HEK293 (cell line): ENCODE measurements at regions not wholly inside any gene's neighbourhood (a gene's known extent, or its start where the extent isn't known, plus 50 kb on each side); places are given as distances from the start of the nearest gene placed in this dataset.
A peak's percentile ranks its signal among the peaks of the same experiment; 100 is the strongest.

Experiments
- CTCF ChIA-PET: fragments of 350-600 bp; formaldehyde crosslinking; extraction: SDS; loops from one replicate; lab custom pipeline; 2021; ENCODE audit warnings: antibody characterized with exemption; lab: Yijun Ruan, JAX
- POLR2A ChIA-PET: fragments of 300-600 bp; formaldehyde crosslinking; extraction: SDS; loops from one replicate; lab custom pipeline; 2020; ENCODE audit warnings: antibody characterized with exemption, inconsistent platforms; lab: Yijun Ruan, JAX
- H3K27ac ChIP-seq: fragments of 200-500 bp; sonication (Bioruptor generic); 2 replicates; pipeline ENCODE4 v1.5.1; 2014; ENCODE audit warnings: low read depth, low read length, control low read depth, inconsistent platforms; ENCODE audit errors: extremely low read depth
- H3K36me3 ChIP-seq, 2 experiments: fragments of 200-500 bp in 1 of 2; sonication (Bioruptor generic) in 1 of 2; 1 replicate in 1 of 2; 2 replicates in 1 of 2; pipeline ENCODE4 v1.5.1; 2014 to 2017; ENCODE audit warnings: inconsistent platforms in 2 of 2, low read length in 2 of 2; ENCODE audit not compliant: control insufficient read depth in 2 of 2, insufficient read depth in 1 of 2
- H3K4me1 ChIP-seq: fragments of 200-500 bp; sonication (Bioruptor generic); 2 replicates; pipeline ENCODE4 v1.5.1; 2014; ENCODE audit warnings: mild to moderate bottlenecking, low read length, inconsistent platforms; ENCODE audit not compliant: control insufficient read depth, insufficient read depth
- H3K4me3 ChIP-seq: 2 replicates; pipeline ENCODE4 v1.5.1; 2011; ENCODE audit warnings: low read depth, mild to moderate bottlenecking, control low read depth, low read length, moderate library complexity
- H3K9me3 ChIP-seq: fragments of 200-500 bp; sonication (Bioruptor generic); 2 replicates; pipeline ENCODE4 v1.5.1; 2014; ENCODE audit warnings: low read depth, low read length, inconsistent platforms; ENCODE audit not compliant: control insufficient read depth, insufficient read depth
- ATF2 ChIP-seq: fragments of 450-650 bp; formaldehyde crosslinking; IDR thresholded peaks from 2 replicates; pipeline ENCODE4 v1.5.1; 2016; ENCODE audit warnings: missing biosample characterization, missing genetic modification characterization, low read depth
- BCL11A ChIP-seq: fragments of 450-650 bp; formaldehyde crosslinking; IDR thresholded peaks from 2 replicates; pipeline ENCODE4 v1.5.1; 2016; ENCODE audit warnings: low read depth, missing biosample characterization, missing genetic modification characterization
- GLIS2 ChIP-seq: fragments of 450-650 bp; formaldehyde crosslinking; IDR thresholded peaks from 2 replicates; pipeline ENCODE4 v1.5.1; 2016; ENCODE audit warnings: missing biosample characterization, missing genetic modification characterization
- HOXC10 ChIP-seq: sonication (generic); formaldehyde crosslinking; IDR thresholded peaks from 2 replicates; pipeline ENCODE4 v1.8.1; 2023; ENCODE audit warnings: mild to moderate bottlenecking, missing genetic modification reagents
- OSR2 ChIP-seq: fragments of 450-650 bp; formaldehyde crosslinking; IDR thresholded peaks from 2 replicates; pipeline ENCODE4 v1.5.1; 2016; ENCODE audit warnings: missing biosample characterization, missing genetic modification characterization
- OVOL3 ChIP-seq: fragments of 450-650 bp; formaldehyde crosslinking; IDR thresholded peaks from 2 replicates; pipeline ENCODE4 v1.5.1; 2016; ENCODE audit warnings: missing biosample characterization, missing genetic modification characterization
- SCRT2 ChIP-seq: fragments of 450-650 bp; formaldehyde crosslinking; IDR thresholded peaks from 2 replicates; pipeline ENCODE4 v1.5.1; 2016; ENCODE audit warnings: missing biosample characterization, missing genetic modification characterization
- SP3 ChIP-seq: fragments of 450-650 bp; formaldehyde crosslinking; IDR thresholded peaks from 2 replicates; pipeline ENCODE4 v1.5.1; 2016; ENCODE audit warnings: missing biosample characterization, missing genetic modification characterization
- ZBTB1 ChIP-seq: fragments of 450-650 bp; formaldehyde crosslinking; IDR thresholded peaks from 2 replicates; pipeline ENCODE4 v1.5.1; 2016; ENCODE audit warnings: missing biosample characterization, missing genetic modification characterization
- ZFP41 ChIP-seq: fragments of 450-650 bp; formaldehyde crosslinking; IDR thresholded peaks from 2 replicates; pipeline ENCODE4 v1.5.1; 2016; ENCODE audit warnings: missing biosample characterization, missing genetic modification characterization, borderline replicate concordance
- ZIC2 ChIP-seq: fragments of 450-650 bp; formaldehyde crosslinking; IDR thresholded peaks from 2 replicates; pipeline ENCODE4 v1.5.1; 2016; ENCODE audit warnings: missing biosample characterization, missing genetic modification characterization
- ZNF112 ChIP-seq: fragments of 450-650 bp; formaldehyde crosslinking; IDR thresholded peaks from 2 replicates; pipeline ENCODE4 v1.5.0; 2017; ENCODE audit warnings: missing biosample characterization, missing genetic modification characterization
- ZNF19 ChIP-seq: fragments of 450-650 bp; formaldehyde crosslinking; IDR thresholded peaks from 2 replicates; pipeline ENCODE4; 2016; ENCODE audit warnings: missing biosample characterization, missing genetic modification characterization, low read depth
- ZNF211 ChIP-seq: fragments of 450-650 bp; formaldehyde crosslinking; IDR thresholded peaks from 2 replicates; pipeline ENCODE4 v1.5.1; 2016; ENCODE audit warnings: low read depth, missing biosample characterization, missing genetic modification characterization
- ZNF223 ChIP-seq: fragments of 450-650 bp; formaldehyde crosslinking; IDR thresholded peaks from 2 replicates; pipeline ENCODE4 v1.5.1; 2016; ENCODE audit warnings: missing biosample characterization, missing genetic modification characterization
- ZNF248 ChIP-seq: fragments of 450-650 bp; formaldehyde crosslinking; IDR thresholded peaks from 2 replicates; pipeline ENCODE4 v1.5.1; 2017; ENCODE audit warnings: missing biosample characterization, missing genetic modification characterization
- ZNF302 ChIP-seq: fragments of 450-650 bp; formaldehyde crosslinking; IDR thresholded peaks from 2 replicates; pipeline ENCODE4 v1.5.1; 2016; ENCODE audit warnings: missing biosample characterization, missing genetic modification characterization, low read depth
- ZNF335 ChIP-seq: fragments of 450-650 bp; formaldehyde crosslinking; conservative IDR thresholded peaks from 2 replicates; pipeline ENCODE4 v1.5.1; 2016; ENCODE audit warnings: missing biosample characterization, missing genetic modification characterization
- ZNF416 ChIP-seq: fragments of 450-650 bp; formaldehyde crosslinking; IDR thresholded peaks from 2 replicates; pipeline ENCODE4 v1.5.1; 2016; ENCODE audit warnings: missing biosample characterization, missing genetic modification characterization
- ZNF449 ChIP-seq: fragments of 450-650 bp; formaldehyde crosslinking; IDR thresholded peaks from 2 replicates; pipeline ENCODE4 v1.5.1; 2017; ENCODE audit warnings: missing biosample characterization, mild to moderate bottlenecking, missing genetic modification characterization, moderate library complexity
- ZNF548 ChIP-seq: fragments of 450-650 bp; formaldehyde crosslinking; IDR thresholded peaks from 2 replicates; pipeline ENCODE4 v1.5.1; 2016; ENCODE audit warnings: missing biosample characterization, missing genetic modification characterization
- ZNF549 ChIP-seq: fragments of 450-650 bp; IDR thresholded peaks from 2 replicates; pipeline ENCODE4 v1.5.1; 2018; ENCODE audit warnings: missing biosample characterization, missing genetic modification characterization, mild to moderate bottlenecking, inconsistent platforms, moderate library complexity
- ZNF596 ChIP-seq: fragments of 450-650 bp; IDR thresholded peaks from 2 replicates; pipeline ENCODE4 v1.5.0; 2018; ENCODE audit warnings: missing biosample characterization, mild to moderate bottlenecking, missing genetic modification characterization, moderate library complexity
- ZNF792 ChIP-seq: fragments of 450-650 bp; formaldehyde crosslinking; IDR thresholded peaks from 2 replicates; pipeline ENCODE4 v1.5.1; 2016; ENCODE audit warnings: missing biosample characterization, missing genetic modification characterization
- ZSCAN23 ChIP-seq: fragments of 450-650 bp; formaldehyde crosslinking; IDR thresholded peaks from 2 replicates; pipeline ENCODE4 v1.5.1; 2016; ENCODE audit warnings: missing biosample characterization, missing genetic modification characterization

- ChIA-PET POLR2A (no interaction called here), CTCF (interaction anchor here (0.5 to 0.9 kb wide), 2 partner anchors 94 to 600 kb away, joined by 3 read pairs; no protein-coding TSS in a partner anchor)
- Histone ChIP-seq H3K9me3 (no peaks in the 10 kb centered on the region), H3K4me1 (peaks cover 3% of the 10 kb centered on the region; the same call in 1 of the 2 replicates), H3K36me3 (no peaks in the 10 kb centered on the region), H3K4me3 (no peak overlapping the region), H3K27ac (no peak overlapping the region)
- no peak for TF ChIP-seq ZNF548 (tag by site-specific recombination)
- no peak for TF ChIP-seq ZNF302
- no peak for TF ChIP-seq BCL11A (tag by site-specific recombination)
- no peak for TF ChIP-seq ZFP41
- no peak for TF ChIP-seq SP3 (tag by site-specific recombination)
- no peak for TF ChIP-seq ZBTB1
- TF ChIP-seq HOXC10: no peak
- no peak for TF ChIP-seq ATF2 (tag by site-specific recombination)
- TF ChIP-seq ZNF596 (tag by site-specific recombination): no peak
- TF ChIP-seq ZSCAN23 (tag by site-specific recombination): no peak
Measured at GRCh38 chr12:93981411-93981810, 167.0 kb upstream of the PLXNC1 start.

GRCh38 chr12:93982771-93983315 is 165.5 kb upstream of the PLXNC1 start:
- Histone ChIP-seq H3K36me3 (no peaks in the 10 kb centered on the region), H3K4me1 (peaks cover 3% of the 10 kb centered on the region; the same call in 1 of the 2 replicates), H3K9me3 (no peaks in the 10 kb centered on the region)
- POLR2A ChIA-PET: no interaction called here
- no peak for TF ChIP-seq GLIS2 (tag by site-specific recombination)
- peak; percentile 90 for TF ChIP-seq ZIC2 (tag by site-specific recombination)
- TF ChIP-seq SCRT2 (tag by site-specific recombination): peak; percentile 44; the same call in 1 of the 2 replicates
- no peak for TF ChIP-seq ZNF19 (tag by site-specific recombination)
- TF ChIP-seq ZNF335: peak; percentile 70
- no peak for TF ChIP-seq ZNF792 (tag by site-specific recombination)
- no peak for TF ChIP-seq ZNF112 (tag by site-specific recombination)
- no peak for TF ChIP-seq ZNF449 (tag by site-specific recombination)
- no peak for TF ChIP-seq ZNF223 (tag by site-specific recombination)
- no peak for TF ChIP-seq OVOL3
- TF ChIP-seq ZNF211 (tag by site-specific recombination): no peak
- peak; percentile 26; the same call in 1 of the 2 replicates for TF ChIP-seq OSR2 (tag by site-specific recombination)
- no peak for TF ChIP-seq ZNF248
- TF ChIP-seq ZNF416: no peak
- no peak for TF ChIP-seq ZNF549 (tag by site-specific recombination)
- TF ChIP-seq, all 188 proteins: peak for 4
- Histone ChIP-seq H3K27ac (no peak overlapping the region), H3K4me3 (no peak overlapping the region)
- CTCF ChIA-PET: interaction anchor here (0.7 to 0.9 kb wide), 3 partner anchors 118 to 828 kb away, joined by 3 to 5 read pairs (median 4); no protein-coding TSS in a partner anchor
